ENCODE measurements at regions not wholly inside any gene's neighbourhood (a gene's known extent, or its start where the extent isn't known, plus 50 kb on each side); places are given as distances from the start of the nearest gene placed in this dataset.
"Not testable (repeated sequence)": the region's sequence is repeated elsewhere in the genome, so short reads cannot be mapped to it uniquely, and the experiment has no call there.

DNA sequence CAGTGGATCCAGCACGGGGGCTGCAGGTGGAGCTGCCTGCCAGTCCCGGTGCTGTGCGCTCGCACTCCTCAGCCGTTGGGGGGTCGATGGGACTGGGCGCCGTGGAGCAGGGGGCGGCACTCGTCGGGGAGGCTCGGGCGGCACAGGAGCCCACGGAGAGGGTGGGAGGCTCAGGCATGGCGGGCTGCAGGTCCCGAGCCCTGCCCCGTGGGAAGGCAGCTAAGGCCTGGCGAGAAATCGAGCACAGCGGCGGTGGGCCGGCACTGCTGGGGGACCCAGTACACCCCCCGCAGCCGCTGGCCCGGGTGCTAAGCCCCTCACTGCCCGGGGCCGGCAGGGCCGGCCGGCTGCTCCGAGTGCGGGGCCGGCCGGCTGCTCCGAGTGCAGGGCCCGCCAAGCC is 52.3 kb upstream of the MARK1 start:
- not testable (repeated sequence) for DNase-seq

DNA sequence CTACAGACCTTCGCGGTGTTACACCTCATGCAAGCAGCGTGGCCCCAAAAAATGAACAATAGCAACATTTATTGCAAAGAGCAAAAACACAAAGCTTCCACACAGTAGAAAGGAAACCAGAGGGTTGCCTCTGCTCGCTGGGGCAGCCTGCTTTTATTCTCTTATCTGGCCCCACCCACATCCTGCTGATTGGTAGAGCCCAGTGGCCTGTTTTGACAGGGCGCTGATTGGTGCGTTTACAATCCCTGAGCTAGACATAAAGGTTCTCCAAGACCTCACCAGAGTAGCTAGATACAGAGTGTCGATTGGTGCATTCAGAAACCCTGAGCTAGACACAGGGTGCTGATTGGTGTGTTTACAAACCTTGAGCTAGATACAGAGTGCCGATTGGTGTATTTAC is 52.8 kb upstream of the MARK1 start:
- not testable (repeated sequence) for DNase-seq

DNA sequence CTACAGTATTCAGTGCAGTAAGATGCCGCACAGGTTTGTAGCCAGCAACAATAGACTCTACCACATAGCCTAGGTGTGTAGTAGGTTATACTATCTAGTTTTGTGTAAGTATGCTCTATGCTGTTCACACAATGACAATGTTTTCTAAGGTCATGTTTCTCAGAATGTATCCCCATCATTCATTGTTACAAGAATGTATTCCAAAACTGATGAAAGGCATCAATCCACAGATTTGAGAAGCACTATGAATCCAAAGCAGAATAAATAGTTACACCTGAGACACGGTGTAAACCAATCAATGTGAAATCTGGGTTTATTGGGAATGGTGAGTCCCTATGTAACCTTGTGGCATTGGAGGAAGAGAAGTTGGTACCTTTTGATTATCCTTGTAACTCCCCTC is 54.5 kb upstream of the MARK1 start:
- no peak for DNase-seq

DNA sequence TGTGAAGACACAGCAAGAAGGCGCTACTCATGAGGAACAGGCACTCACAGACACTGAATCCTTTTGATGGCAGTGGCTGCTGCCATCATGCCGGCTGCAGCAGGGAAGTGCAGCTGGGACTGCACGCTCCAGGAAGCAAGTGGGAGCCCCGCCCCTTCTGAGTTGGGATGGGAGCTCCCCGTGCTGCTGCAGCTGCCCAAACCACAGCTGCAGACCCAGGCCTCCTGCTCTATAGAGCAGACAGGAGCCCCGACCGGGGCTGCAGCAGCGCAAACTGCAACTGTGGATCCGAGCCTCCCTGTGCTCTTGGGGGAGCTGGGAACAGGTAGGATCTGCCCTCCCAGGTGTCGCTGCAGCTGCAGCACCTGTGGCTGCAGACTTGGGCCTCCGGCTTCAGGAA is 65.2 kb upstream of the MARK1 start:
- DNase-seq: peak; percentile 11 to 51

GRCh38 chr1:220458936-220459335 is 69.0 kb upstream of the MARK1 start:
- no peak for DNase-seq

- no peak for DNase-seq
Measured at GRCh38 chr1:220457957-220458609, 69.9 kb upstream of the MARK1 start.

- no peak for DNase-seq
Measured at GRCh38 chr1:220455559-220455958, 72.4 kb upstream of the MARK1 start.

GRCh38 chr1:220454155-220454777 is 73.7 kb upstream of the MARK1 start:
- no peak for DNase-seq

DNA sequence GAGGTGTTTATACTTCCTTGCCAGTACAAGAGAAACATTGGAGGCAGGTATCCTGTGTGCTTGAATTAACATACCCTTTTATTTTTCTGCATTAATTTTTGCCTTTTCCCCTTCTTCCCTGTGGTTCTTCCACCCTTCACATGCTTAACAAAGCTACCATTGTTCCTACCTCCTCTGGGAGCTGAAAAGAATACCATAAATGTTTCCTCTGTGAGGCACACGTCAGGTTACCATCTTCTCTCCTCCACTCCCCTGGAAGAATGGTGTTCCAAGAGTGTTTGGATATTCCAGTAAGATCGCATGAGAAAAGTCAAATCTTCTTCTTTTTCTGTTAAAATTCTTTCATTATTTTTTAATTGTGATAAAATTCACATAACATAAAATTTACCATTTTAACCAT is 74.6 kb upstream of the MARK1 start:
- DNase-seq: no peak

DNA sequence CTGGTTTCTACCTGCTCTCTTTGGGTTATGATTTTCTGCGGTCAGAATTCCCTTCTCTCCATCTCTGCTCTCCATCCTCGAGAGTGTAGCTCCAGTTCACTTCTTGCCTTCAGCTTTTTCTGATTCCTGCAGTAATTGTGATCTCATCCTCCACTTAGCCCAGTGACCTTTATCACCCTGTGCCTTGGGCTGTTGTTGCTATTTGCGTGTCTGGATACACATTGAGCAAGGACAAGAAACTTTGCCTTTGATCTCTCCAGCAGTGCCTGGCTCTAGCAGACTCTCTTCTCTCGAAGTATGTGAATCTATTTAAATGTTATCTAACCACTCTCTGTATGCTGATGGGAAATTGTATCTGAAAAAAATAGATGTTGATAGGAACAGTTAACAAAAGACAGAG is 76.4 kb upstream of the MARK1 start:
- DNase-seq: no peak

DNA sequence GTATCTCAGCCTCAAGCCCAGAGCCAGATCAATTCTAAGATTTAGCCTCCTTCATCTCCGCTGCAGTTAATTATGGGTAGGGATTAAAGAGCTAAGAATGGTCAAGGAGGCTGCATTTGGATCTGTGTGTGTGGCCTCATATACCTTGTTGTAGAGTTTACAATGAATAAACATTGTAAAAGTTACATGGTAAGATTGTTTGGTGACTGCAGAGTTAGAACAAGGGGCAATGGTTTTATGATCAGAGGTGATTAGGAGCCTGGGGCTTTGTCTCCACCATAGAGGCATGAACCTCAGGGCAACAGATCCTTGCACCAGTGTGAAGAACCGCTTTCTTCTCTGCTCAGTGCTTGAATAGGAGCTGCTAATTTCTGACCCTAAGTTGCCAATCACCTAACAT is 77.0 kb upstream of the MARK1 start:
- no peak for DNase-seq

GRCh38 chr1:220448217-220448616 is 79.7 kb upstream of the MARK1 start:
- no peak for DNase-seq

GRCh38 chr1:220444586-220444985 is 83.3 kb upstream of the MARK1 start:
- DNase-seq: not testable (repeated sequence)

GRCh38 chr1:220441211-220441610 is 86.7 kb upstream of the MARK1 start:
- no peak for DNase-seq

DNA sequence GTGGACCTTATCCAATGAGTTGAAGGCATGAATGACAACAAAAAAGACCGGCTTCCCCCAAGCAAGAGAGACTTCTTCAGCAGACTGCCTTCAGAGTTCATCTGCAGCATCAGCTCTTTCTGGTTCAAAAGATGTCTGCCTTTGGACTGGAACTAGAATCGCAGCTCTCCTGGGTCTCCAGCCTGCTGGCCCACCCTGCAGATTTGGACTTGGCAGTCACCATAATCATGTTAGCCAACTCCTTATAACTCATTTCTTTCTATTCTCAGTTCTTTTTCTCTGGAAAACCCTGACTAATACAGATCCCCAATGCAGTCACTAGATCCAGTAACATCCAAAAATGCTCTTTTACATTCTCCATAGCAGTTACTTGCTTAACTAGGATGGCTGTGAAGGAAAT is 89.2 kb upstream of the MARK1 start:
- no peak for DNase-seq

GRCh38 chr1:220432408-220432807 is 95.5 kb upstream of the MARK1 start:
- no peak for DNase-seq

DNA sequence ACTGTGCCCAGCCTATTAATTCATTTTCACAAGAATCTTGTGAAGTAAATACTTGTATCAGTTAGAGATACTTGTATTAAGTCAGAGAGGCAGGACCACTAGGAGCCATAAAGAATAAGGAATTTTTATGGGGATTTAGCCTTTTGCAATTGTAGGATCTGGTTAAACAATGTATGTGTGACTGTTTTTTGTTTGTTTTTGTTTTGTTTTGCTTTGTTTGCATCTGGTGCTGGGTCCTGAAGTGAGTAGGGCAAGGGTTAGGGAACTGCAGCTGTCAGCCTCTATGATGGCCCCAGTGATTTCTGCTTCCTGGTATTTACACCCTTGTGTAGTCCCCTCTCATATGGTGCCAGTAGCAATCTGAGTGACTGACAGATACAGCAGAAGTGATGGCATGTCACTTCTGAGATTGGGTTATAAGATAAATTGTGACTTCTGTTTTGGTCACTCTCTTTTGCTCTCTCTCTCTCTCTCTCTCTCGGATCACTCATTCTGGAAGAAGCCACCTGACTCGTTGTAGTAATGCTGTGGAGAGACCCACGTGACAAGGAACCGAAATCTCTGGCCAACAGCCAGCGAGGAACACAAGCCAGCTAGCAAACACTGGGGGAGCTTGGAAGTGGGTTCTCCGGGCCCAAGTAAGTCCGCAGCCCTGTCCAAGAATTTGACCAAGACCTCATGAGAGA is 96.2 kb upstream of the MARK1 start:
- DNase-seq: no peak

DNA sequence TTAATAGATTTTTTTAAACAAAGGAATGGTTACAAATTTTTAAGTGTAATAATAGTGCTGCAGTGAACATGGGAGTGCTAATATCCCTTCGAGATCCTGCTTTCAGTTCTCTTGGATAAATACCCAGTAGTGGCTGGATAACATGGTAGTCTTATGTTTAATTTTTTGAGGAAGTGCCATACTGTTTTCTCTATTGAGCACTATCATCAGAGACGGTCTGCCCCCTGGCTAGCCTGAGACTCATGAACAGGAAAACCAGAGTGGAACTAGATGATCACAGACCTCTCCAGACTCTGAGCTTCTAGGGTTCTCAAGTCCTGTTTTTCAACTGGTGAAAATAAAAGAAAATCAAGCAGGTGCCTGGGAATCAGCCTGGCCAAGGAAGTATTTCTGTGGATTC is 97.3 kb upstream of the MARK1 start:
- DNase-seq: no peak

- no peak for DNase-seq
Measured at GRCh38 chr1:220430059-220430458, 97.9 kb upstream of the MARK1 start.

GRCh38 chr1:220426989-220427388 is 100.9 kb upstream of the MARK1 start:
- DNase-seq: no peak

DNA sequence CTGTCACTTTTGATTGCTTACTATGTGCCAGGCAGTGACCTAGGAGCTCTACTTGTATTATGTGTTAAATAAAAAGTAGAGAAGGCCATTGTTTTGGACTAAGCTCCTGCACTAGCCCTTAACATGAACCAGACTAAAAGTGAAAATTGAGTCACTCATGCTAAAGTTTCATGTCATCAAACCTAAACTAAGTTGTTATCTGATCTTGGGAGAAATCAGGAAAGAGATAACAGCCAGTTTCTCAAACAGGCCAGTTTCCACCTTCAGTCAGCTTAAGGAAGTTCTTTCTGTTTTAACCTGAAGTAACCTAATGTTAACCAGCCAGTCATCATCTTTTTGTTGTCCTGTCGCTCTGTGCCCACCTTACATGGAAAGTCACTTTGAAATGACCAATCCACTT is 102.1 kb upstream of the MARK1 start:
- no peak for DNase-seq

DNA sequence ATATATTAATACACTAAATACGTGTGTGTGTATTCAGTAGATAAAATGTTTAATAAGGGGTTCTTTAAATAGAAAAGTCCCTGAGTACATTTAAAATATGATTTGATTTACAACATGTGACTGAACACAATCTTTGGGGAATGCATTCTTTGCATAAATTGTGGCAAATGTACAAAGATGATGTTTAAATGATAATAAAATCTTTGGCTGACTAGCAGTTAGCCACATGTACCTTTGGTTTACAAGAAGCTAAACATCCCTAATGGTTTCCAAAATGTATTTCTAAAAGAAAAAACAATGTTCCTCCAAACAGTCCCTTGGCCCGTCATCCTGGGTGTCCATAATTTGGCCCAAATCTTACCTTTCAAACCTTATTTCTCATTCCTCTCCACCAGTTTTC is 106.4 kb upstream of the MARK1 start:
- DNase-seq: no peak

GRCh38 chr1:220420726-220421125 is 107.2 kb upstream of the MARK1 start:
- DNase-seq: no peak

DNA sequence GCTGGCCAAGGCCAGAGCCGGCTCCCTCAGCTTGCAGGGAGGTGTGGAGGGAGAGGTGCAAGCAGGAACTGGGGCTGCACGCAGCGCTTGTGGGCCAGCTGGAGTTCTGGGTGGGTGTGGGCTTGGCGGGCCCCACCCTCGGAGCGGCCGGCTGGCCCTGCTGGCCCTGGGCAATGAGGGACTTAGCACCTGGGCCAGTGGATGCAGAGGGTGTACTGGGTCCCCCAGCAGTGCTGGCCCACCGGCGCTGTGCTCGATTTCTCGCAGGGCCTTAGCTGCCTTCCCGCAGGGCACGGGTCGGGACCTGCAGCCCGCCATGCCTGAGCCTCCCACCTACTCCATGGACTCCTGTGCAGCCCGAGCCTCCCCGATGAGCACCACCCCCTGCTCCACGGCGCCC is 115.6 kb upstream of the MARK1 start:
- DNase-seq: not testable (repeated sequence)

DNA sequence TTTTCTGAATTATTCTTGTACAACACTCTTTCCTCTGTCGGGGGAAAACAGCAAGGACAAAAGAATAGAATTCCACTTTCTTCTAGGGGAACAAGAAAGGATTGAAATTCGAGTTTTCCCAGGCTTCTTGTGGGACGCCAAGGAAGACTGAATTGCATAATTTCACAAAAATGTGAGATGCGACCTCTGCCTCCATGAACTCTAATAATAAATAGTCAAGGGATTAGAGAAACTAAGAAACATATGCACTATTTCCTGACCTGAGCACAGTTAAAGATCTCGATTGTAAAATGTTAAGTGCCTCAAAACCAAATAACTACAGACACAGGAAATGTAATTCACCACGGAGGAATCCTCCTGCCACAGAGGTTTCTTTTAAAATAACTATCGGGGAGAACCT is 117.3 kb upstream of the MARK1 start:
- DNase-seq: no peak

All from NCI-H526 (cell line).